H1 (cell line): ENCODE measurements at regions not wholly inside any gene's neighbourhood (a gene's known extent, or its start where the extent isn't known, plus 50 kb on each side); places are given as distances from the start of the nearest gene placed in this dataset.

Experiments
- CBX8 ChIP-seq: fragments of 300-800, 300-1000 bp; sonication (generic); IDR thresholded peaks from 2 replicates; pipeline ENCODE4 v1.7.1; 2016; ENCODE audit warnings: low read depth, low read length, borderline replicate concordance
- EP300 ChIP-seq, 2 experiments: IDR thresholded peaks; 1 replicate in 1 of 2; 2 replicates in 1 of 2; pipeline ENCODE4 v1.6.1; 2011 to 2012; ENCODE audit warnings: low read depth in 2 of 2, low read length in 2 of 2, mild to moderate bottlenecking in 2 of 2, borderline replicate concordance in 1 of 2, inconsistent platforms in 1 of 2, moderate library complexity in 1 of 2
- KDM5A ChIP-seq: fragments of 200-600 bp; IDR thresholded peaks from 2 replicates; pipeline ENCODE4 v1.7.1; 2012; ENCODE audit warnings: mild to moderate bottlenecking, low read length, inconsistent platforms, mixed read lengths
- POLR2AphosphoS5 ChIP-seq: IDR thresholded peaks from 2 replicates; pipeline ENCODE4 v1.6.1; 2011; ENCODE audit warnings: low read depth, low read length
- RAD21 ChIP-seq, 2 experiments: IDR thresholded peaks in 1 of 2; conservative IDR thresholded peaks in 1 of 2; 2 replicates each; pipeline ENCODE4 v1.6.1; 2011; ENCODE audit warnings: low read depth in 2 of 2, low read length in 2 of 2, improper control_type of control experiment in 1 of 2, inconsistent platforms in 1 of 2, mild to moderate bottlenecking in 1 of 2, moderate library complexity in 1 of 2
- TEAD4 ChIP-seq: IDR thresholded peaks from 2 replicates; pipeline ENCODE4 v1.6.1; 2012; ENCODE audit warnings: low read depth, low read length, inconsistent platforms, mixed read lengths
- ZNF274 ChIP-seq: IDR thresholded peaks from 2 replicates; pipeline ENCODE4 v1.7.0; 2012; ENCODE audit warnings: low read length, borderline replicate concordance; ENCODE audit errors: extremely low read depth
- TF ChIP-seq, protein P1 (sequence below), 3 experiments: IDR thresholded peaks; 1 replicate in 2 of 3; 2 replicates in 1 of 3; pipeline versions ENCODE4 v1.5.1 to v1.6.1; 2011; ENCODE audit warnings: low read length in 3 of 3, mild to moderate bottlenecking in 3 of 3, inconsistent platforms in 2 of 3, low read depth in 1 of 3, moderate library complexity in 1 of 3; ENCODE audit not compliant: insufficient read depth in 1 of 3; ENCODE audit errors: control extremely low read depth in 1 of 3
- TF ChIP-seq, protein P2 (sequence below): IDR thresholded peaks from 2 replicates; pipeline ENCODE4 v1.6.1; 2012; ENCODE audit warnings: inconsistent platforms

DNA sequence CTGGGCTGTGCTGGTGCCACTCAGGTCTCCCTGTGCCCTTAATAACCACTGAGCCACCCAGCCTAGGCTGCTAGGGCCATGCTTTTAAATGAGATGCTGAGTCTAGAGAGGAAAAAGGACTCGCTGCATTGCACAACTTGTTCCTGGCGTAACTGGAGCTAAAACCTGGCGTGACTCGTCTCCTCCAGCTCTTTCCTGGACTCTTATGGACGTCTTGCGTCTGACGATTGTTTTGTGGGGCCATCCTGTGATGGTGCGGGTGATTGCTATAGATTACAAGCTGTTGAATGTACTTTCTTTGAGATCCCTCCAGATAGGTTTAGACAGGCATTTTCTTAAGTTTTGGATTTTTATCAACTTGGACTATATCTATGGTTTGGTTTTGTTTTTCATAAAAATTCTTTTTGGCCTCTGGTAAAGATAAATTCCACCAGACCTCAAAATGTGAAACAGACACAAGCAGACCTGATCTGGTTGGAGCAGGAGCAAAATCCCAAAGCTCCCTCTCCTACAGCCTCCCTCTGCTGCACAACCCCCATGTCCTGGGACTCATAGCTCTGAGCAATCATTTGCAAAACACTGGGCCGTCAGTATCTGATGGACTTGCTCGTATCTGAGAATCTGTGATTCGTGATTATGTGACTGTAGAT lies 230.3 kb downstream of the ARHGAP12 start:
- TF ChIP-seq, protein P1, sequence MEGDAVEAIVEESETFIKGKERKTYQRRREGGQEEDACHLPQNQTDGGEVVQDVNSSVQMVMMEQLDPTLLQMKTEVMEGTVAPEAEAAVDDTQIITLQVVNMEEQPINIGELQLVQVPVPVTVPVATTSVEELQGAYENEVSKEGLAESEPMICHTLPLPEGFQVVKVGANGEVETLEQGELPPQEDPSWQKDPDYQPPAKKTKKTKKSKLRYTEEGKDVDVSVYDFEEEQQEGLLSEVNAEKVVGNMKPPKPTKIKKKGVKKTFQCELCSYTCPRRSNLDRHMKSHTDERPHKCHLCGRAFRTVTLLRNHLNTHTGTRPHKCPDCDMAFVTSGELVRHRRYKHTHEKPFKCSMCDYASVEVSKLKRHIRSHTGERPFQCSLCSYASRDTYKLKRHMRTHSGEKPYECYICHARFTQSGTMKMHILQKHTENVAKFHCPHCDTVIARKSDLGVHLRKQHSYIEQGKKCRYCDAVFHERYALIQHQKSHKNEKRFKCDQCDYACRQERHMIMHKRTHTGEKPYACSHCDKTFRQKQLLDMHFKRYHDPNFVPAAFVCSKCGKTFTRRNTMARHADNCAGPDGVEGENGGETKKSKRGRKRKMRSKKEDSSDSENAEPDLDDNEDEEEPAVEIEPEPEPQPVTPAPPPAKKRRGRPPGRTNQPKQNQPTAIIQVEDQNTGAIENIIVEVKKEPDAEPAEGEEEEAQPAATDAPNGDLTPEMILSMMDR (IDR thresholded peaks at IDR 0.05; ENCODE audit: control extremely low read depth in 1 of 3, insufficient read depth in 1 of 3, low read depth in 1 of 3, low read length in 3 of 3) = no peak
- TF ChIP-seq RAD21 (IDR thresholded peaks at IDR 0.05 in 1 of 2, conservative IDR thresholded peaks at IDR 0.05 in 1 of 2; ENCODE audit: low read depth in 2 of 2, low read length in 2 of 2) = no peak
- no peak for TF ChIP-seq EP300 (IDR thresholded peaks at IDR 0.05; ENCODE audit: borderline replicate concordance in 1 of 2, low read depth in 2 of 2, low read length in 2 of 2)
- no peak for TF ChIP-seq ZNF274
- TF ChIP-seq POLR2AphosphoS5 = no peak
- TF ChIP-seq, protein P2, sequence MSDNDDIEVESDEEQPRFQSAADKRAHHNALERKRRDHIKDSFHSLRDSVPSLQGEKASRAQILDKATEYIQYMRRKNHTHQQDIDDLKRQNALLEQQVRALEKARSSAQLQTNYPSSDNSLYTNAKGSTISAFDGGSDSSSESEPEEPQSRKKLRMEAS = no peak
- TF ChIP-seq KDM5A = no peak
- no peak for TF ChIP-seq CBX8
- no peak for TF ChIP-seq TEAD4
